Heart left ventricle (tissue), 13 donors: ENCODE measurements at regions not wholly inside any gene's neighbourhood (a gene's known extent, or its start where the extent isn't known, plus 50 kb on each side); places are given as distances from the start of the nearest gene placed in this dataset.

Source experiments
- CTCF ChIP-seq, 12 donors: fragments of 200-600 bp; sonication (generic) in 4 of 12; IDR thresholded peaks; one replicate each; pipeline versions ENCODE4 v1.5.0 to v1.8.0; 2018 to 2022; ENCODE audit warnings: antibody characterized with exemption in 12 of 12, mild to moderate bottlenecking in 5 of 12
- POLR2A ChIP-seq, 2 donors: fragments of 450-650 bp; IDR thresholded peaks; one replicate each; pipeline ENCODE4 v1.6.1; 2017; ENCODE audit warnings: antibody characterized with exemption in 2 of 2, mild to moderate bottlenecking in 2 of 2, moderate library complexity in 2 of 2
- donor health status: ischemic (EF 13 %, LVEDD 7.1; RV severe dilation, severe dysfunction).
- donor health status: DM: no; HTN: yes; CAD: no.
- donor health status: DM: no; HTN: no; CAD: no.
- donor health status: ischemic (EF 25% LVEDD 6.9; RV normal size, moderate dysfunction).
- donor health status: ischemic (EF 25% LVEDD 5.7; RV mildly dilated, moderate dysfunction).
- donor health status: ischemic (EF 35%, LVEDD 5.7; RV mildly dilated, moderate dysfunction).
- donor health status: nonischemic (EF 11% LVEDD 7.7; RV severe dilation, severe dysfunction).
- donor health status: DM: yes; HTN: yes; CAD: no.
- donor health status: PGD.
- donor health status: ischemic (EF 29% LVEDD 5.4; RV normal size, mild dysfunction).
- donor health status: nonischemic (EF 23%, LVEDD 6.1; RV moderate dilation, normal function).

GRCh38 chr16:13344001-13344400 lies 442.6 kb downstream of the SHISA9 start:
- TF ChIP-seq CTCF (IDR thresholded peaks at IDR 0.05) (no peak), POLR2A (IDR thresholded peaks at IDR 0.05) (no peak)
